ENCODE measurements at regions not wholly inside any gene's neighbourhood (a gene's known extent, or its start where the extent isn't known, plus 50 kb on each side); places are given as distances from the start of the nearest gene placed in this dataset.

GRCh38 chr15:69631005-69631404 lies 178.4 kb downstream of the RPLP1 start:
- WGBS = 82% methylated on average over 6 of the region's 6 CpGs

DNA sequence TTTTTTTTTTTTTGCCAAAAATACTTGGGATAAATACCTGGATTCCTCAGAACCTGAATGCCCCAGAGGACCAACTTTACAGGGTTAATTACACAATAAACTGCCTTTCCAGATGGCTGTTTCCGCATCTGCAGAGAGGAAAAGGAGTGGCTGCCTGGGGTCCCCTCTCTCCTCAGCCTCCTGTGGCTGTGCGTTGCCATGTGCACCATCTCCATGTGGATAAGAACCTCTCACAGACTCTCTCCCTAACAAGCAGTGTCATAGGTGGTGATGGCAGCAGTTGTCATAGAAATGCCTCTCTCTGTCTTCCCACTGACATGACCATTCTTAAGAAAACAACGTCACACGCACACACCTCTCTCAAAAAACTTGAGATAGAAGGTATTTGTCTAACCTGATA lies 179.4 kb downstream of the RPLP1 start:
- 84% methylated on average over 4 of the region's 4 CpGs for WGBS
- DNase-seq (ENCODE audit: low spot score) = no peak
- H3K4me3 ChIP-seq = no peak overlapping the region
- intact Hi-C loops (cut with DNase I) = no loop called here
- no peaks in the 10 kb centered on the region for H3K27me3 ChIP-seq (replicated peaks; ENCODE audit: insufficient read depth)
- TF ChIP-seq POLR2A (IDR thresholded peaks at IDR 0.05) = no peak
- TF ChIP-seq, protein P1, sequence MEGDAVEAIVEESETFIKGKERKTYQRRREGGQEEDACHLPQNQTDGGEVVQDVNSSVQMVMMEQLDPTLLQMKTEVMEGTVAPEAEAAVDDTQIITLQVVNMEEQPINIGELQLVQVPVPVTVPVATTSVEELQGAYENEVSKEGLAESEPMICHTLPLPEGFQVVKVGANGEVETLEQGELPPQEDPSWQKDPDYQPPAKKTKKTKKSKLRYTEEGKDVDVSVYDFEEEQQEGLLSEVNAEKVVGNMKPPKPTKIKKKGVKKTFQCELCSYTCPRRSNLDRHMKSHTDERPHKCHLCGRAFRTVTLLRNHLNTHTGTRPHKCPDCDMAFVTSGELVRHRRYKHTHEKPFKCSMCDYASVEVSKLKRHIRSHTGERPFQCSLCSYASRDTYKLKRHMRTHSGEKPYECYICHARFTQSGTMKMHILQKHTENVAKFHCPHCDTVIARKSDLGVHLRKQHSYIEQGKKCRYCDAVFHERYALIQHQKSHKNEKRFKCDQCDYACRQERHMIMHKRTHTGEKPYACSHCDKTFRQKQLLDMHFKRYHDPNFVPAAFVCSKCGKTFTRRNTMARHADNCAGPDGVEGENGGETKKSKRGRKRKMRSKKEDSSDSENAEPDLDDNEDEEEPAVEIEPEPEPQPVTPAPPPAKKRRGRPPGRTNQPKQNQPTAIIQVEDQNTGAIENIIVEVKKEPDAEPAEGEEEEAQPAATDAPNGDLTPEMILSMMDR (IDR thresholded peaks at IDR 0.05) = no peak
- no peak for TF ChIP-seq POLR2AphosphoS5 (IDR thresholded peaks at IDR 0.05)
- H3K36me3 ChIP-seq = no peaks in the 10 kb centered on the region
- no peaks in the 10 kb centered on the region for H3K9me3 ChIP-seq
- no peak overlapping the region for H3K27ac ChIP-seq
- no peaks in the 10 kb centered on the region for H3K4me1 ChIP-seq (replicated peaks)

More at GRCh38 chr15:69631005-69631404, 178.4 kb downstream of the RPLP1 start:
- H3K27ac ChIP-seq = no peak overlapping the region
- H3K4me3 ChIP-seq = no peak overlapping the region
- DNase-seq (ENCODE audit: low spot score) = no peak
- no peaks in the 10 kb centered on the region for H3K27me3 ChIP-seq (replicated peaks; ENCODE audit: insufficient read depth)
- no peaks in the 10 kb centered on the region for H3K4me1 ChIP-seq (replicated peaks)
- TF ChIP-seq POLR2A (IDR thresholded peaks at IDR 0.05) (no peak), POLR2AphosphoS5 (IDR thresholded peaks at IDR 0.05) (no peak)
- TF ChIP-seq, protein P1 (IDR thresholded peaks at IDR 0.05) = no peak
- no peaks in the 10 kb centered on the region for H3K9me3 ChIP-seq
- intact Hi-C loops (cut with DNase I) = no loop called here
- no peaks in the 10 kb centered on the region for H3K36me3 ChIP-seq

- Histone ChIP-seq H3K27ac (no peak overlapping the region), H3K9me3 (no peaks in the 10 kb centered on the region), H3K4me3 (no peak overlapping the region), H3K36me3 (no peaks in the 10 kb centered on the region), H3K4me1 (replicated peaks) (no peaks in the 10 kb centered on the region), H3K27me3 (replicated peaks; ENCODE audit: insufficient read depth) (no peaks in the 10 kb centered on the region)
- intact Hi-C loops (cut with DNase I) = no loop called here
- 85% methylated on average over 5 of the region's 5 CpGs for WGBS
- TF ChIP-seq POLR2AphosphoS5 (IDR thresholded peaks at IDR 0.05) = no peak
- no peak for DNase-seq (ENCODE audit: low spot score)
Observed at GRCh38 chr15:69634860-69635259, 182.2 kb downstream of the RPLP1 start.

GRCh38 chr15:69636169-69636915 lies 183.7 kb downstream of the RPLP1 start:
- H3K27me3 ChIP-seq (replicated peaks; ENCODE audit: insufficient read depth) = no peaks in the 10 kb centered on the region
- no peak overlapping the region for H3K27ac ChIP-seq
- DNase-seq (ENCODE audit: low spot score) = no peak
- H3K4me3 ChIP-seq = no peak overlapping the region
- no peaks in the 10 kb centered on the region for H3K4me1 ChIP-seq (replicated peaks)
- 89% methylated on average over 10 of the region's 10 CpGs for WGBS
- intact Hi-C loops (cut with DNase I) = no loop called here
- H3K9me3 ChIP-seq = no peaks in the 10 kb centered on the region
- no peaks in the 10 kb centered on the region for H3K36me3 ChIP-seq
- TF ChIP-seq, protein P1 (IDR thresholded peaks at IDR 0.05) = no peak
- TF ChIP-seq POLR2AphosphoS5 (IDR thresholded peaks at IDR 0.05) (no peak), POLR2A (IDR thresholded peaks at IDR 0.05) (no peak)

- 95% methylated on average over 5 of the region's 5 CpGs for WGBS
- H3K9me3 ChIP-seq = no peaks in the 10 kb centered on the region
- no peaks in the 10 kb centered on the region for H3K4me1 ChIP-seq (replicated peaks)
- TF ChIP-seq POLR2A (IDR thresholded peaks at IDR 0.05) (no peak), POLR2AphosphoS5 (IDR thresholded peaks at IDR 0.05) (no peak)
- TF ChIP-seq, protein P1 (IDR thresholded peaks at IDR 0.05) = no peak
- no peak overlapping the region for H3K4me3 ChIP-seq
- intact Hi-C loops (cut with DNase I) = no loop called here
- H3K36me3 ChIP-seq = no peaks in the 10 kb centered on the region
- no peak overlapping the region for H3K27ac ChIP-seq
- no peak for DNase-seq (ENCODE audit: low spot score)
- no peaks in the 10 kb centered on the region for H3K27me3 ChIP-seq (replicated peaks; ENCODE audit: insufficient read depth)
Observed at GRCh38 chr15:69637818-69638217, 185.2 kb downstream of the RPLP1 start.

Measured in prostate gland (tissue), 2 donors.